ENCODE measurements at regions not wholly inside any gene's neighbourhood (a gene's known extent, or its start where the extent isn't known, plus 50 kb on each side); places are given as distances from the start of the nearest gene placed in this dataset.

DNA sequence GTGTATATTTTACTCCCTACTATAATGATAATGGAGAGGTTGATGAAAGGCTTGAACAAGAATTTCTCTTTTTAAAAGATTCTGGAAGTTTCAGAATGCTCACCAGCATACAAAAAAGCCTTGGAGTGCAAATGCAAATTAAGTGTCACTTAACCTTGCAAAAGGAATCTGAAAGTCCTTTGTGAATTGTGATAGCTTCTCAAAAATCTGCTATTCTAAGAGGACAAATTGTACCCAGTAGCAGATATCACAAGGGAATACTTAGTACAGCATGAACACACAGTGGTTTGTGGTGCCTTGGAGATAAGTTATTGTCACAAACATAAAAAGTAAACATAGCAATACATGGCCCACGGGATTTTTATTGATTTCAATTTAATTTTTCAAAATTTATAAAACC, 1208.3 kb upstream of the B3GALT2 start:
- TF ChIP-seq, protein P1, sequence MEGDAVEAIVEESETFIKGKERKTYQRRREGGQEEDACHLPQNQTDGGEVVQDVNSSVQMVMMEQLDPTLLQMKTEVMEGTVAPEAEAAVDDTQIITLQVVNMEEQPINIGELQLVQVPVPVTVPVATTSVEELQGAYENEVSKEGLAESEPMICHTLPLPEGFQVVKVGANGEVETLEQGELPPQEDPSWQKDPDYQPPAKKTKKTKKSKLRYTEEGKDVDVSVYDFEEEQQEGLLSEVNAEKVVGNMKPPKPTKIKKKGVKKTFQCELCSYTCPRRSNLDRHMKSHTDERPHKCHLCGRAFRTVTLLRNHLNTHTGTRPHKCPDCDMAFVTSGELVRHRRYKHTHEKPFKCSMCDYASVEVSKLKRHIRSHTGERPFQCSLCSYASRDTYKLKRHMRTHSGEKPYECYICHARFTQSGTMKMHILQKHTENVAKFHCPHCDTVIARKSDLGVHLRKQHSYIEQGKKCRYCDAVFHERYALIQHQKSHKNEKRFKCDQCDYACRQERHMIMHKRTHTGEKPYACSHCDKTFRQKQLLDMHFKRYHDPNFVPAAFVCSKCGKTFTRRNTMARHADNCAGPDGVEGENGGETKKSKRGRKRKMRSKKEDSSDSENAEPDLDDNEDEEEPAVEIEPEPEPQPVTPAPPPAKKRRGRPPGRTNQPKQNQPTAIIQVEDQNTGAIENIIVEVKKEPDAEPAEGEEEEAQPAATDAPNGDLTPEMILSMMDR (IDR thresholded peaks at IDR 0.05; ENCODE audit: extremely low read depth in 1 of 2, insufficient read depth in 1 of 2, low read depth in 1 of 2, low read length in 2 of 2) = no peak
- TF ChIP-seq, protein P2, sequence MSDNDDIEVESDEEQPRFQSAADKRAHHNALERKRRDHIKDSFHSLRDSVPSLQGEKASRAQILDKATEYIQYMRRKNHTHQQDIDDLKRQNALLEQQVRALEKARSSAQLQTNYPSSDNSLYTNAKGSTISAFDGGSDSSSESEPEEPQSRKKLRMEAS (IDR thresholded peaks at IDR 0.05; ENCODE audit: insufficient read depth, insufficient read length) = no peak
- TF ChIP-seq POLR2AphosphoS5 (IDR thresholded peaks at IDR 0.05; ENCODE audit: insufficient read depth, low read depth, low read length) = no peak
- no peak for TF ChIP-seq POLR2A (IDR thresholded peaks at IDR 0.05; ENCODE audit: low read depth, low read length)
- TF ChIP-seq MYC (IDR thresholded peaks at IDR 0.05; ENCODE audit: low read depth, low read length) = no peak
- no peak for TF ChIP-seq GATA2 (IDR thresholded peaks at IDR 0.05; ENCODE audit: insufficient read depth, insufficient read length, low read depth, low read length)
- no peak for TF ChIP-seq JUN (IDR thresholded peaks at IDR 0.05; ENCODE audit: borderline replicate concordance, insufficient read depth, insufficient read length, low read depth)
- no peak for TF ChIP-seq EZH2 (IDR thresholded peaks at IDR 0.05; ENCODE audit: borderline replicate concordance, low read depth, low read length, severe bottlenecking)
- no peak for TF ChIP-seq FOS (IDR thresholded peaks at IDR 0.05; ENCODE audit: borderline replicate concordance, insufficient read depth, low read length)
- H3K9me3 ChIP-seq (replicated peaks; ENCODE audit: control insufficient read depth, insufficient read depth, low read length) = no peaks in the 10 kb centered on the region
- ChIA-PET POLR2A (no interaction called here), CTCF (interaction anchor here (1.5 kb wide), 1 partner anchor 25 kb away, joined by 3 read pairs; no protein-coding TSS in a partner anchor)
- intact Hi-C loops (cut with micrococcal nuclease) (no loop called here), dilution Hi-C loops (cut with MboI; ENCODE audit: extremely low pct_ligation_motif_present, low sequenced_read_pairs) (no loop called here)
- H4K20me1 ChIP-seq (replicated peaks; ENCODE audit: control insufficient read depth, extremely low read depth, insufficient read depth, low read length) = no peaks in the 10 kb centered on the region
- no peak overlapping the region for H3K9ac ChIP-seq (replicated peaks; ENCODE audit: extremely low read depth, insufficient read depth, low read length)
- H3K27ac ChIP-seq (ENCODE audit: insufficient read depth, low read depth, low read length) = no peak overlapping the region
- no peak overlapping the region for H3K4me3 ChIP-seq (replicated peaks in 1 of 3; ENCODE audit: insufficient read depth in 1 of 3, low read depth in 1 of 3, low read length in 3 of 3)
- H3K36me3 ChIP-seq (ENCODE audit: control insufficient read depth in 2 of 2, extremely low read depth in 1 of 2, insufficient read depth in 2 of 2, low read length in 2 of 2) = no peaks in the 10 kb centered on the region
- no peaks in the 10 kb centered on the region for H3K9me1 ChIP-seq (replicated peaks; ENCODE audit: control insufficient read depth, extremely low read depth, insufficient read depth, low read length)
- H3K4me1 ChIP-seq (ENCODE audit: control insufficient read depth, extremely low read depth, insufficient read depth, low read length) = no peaks in the 10 kb centered on the region
- no TSS peak for BruUV-seq (replicated peaks)
- no peaks in the 10 kb centered on the region for H3K27me3 ChIP-seq (ENCODE audit: control insufficient read depth in 2 of 2, insufficient read depth in 2 of 2, low read length in 2 of 2)
- no peak for FAIRE-seq
- H2AFZ ChIP-seq (ENCODE audit: low read depth, low read length) = no peak overlapping the region
- no peak for DNase-seq (ENCODE audit: low read depth, low spot score)
- no peak overlapping the region for H3K4me2 ChIP-seq (ENCODE audit: insufficient read depth, low read length)
- H3K79me2 ChIP-seq (ENCODE audit: control insufficient read depth, insufficient read depth, low read length) = no peaks in the 10 kb centered on the region
